HS-5 (cell line): ENCODE measurements at regions not wholly inside any gene's neighbourhood (a gene's known extent, or its start where the extent isn't known, plus 50 kb on each side); places are given as distances from the start of the nearest gene placed in this dataset.

Experiments
- DNase-seq: peaks from one replicate; pipeline ENCODE4 v3.0.0-alpha.2; 2012; ENCODE audit warnings: low read depth

- no peak for DNase-seq
These were observed 1007.7 kb upstream of the SEMA6D start for GRCh38 chr15:46709460-46710083.

GRCh38 chr15:46710401-46710960 is 1006.8 kb upstream of the SEMA6D start:
- no peak for DNase-seq

DNA sequence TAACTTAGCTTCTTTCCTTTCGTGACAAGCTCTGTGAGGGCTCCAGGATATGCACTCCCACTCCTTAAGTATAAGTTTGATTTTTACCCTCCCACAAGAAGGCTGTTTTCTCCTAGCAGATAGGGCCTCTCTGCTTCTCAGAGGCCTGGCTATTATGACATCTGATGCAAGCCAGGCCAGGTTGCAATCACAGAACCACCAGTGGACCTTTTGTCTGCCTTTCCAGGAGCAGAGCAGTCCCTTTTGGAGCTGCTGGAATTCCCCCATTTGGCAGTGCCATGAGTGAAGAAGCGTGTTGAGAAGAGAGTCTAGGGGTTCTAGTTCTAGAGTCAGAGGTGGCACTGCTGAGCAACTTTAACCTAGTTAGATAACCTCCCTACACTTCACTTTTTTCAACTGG is 1004.3 kb upstream of the SEMA6D start:
- no peak for DNase-seq

GRCh38 chr15:46714950-46715349 is 1002.4 kb upstream of the SEMA6D start:
- no peak for DNase-seq

GRCh38 chr15:46723308-46723707 is 994.0 kb upstream of the SEMA6D start:
- DNase-seq = no peak

GRCh38 chr15:46732060-46732459 is 985.2 kb upstream of the SEMA6D start:
- no peak for DNase-seq

GRCh38 chr15:46735115-46735514 is 982.2 kb upstream of the SEMA6D start:
- DNase-seq = no peak

DNA sequence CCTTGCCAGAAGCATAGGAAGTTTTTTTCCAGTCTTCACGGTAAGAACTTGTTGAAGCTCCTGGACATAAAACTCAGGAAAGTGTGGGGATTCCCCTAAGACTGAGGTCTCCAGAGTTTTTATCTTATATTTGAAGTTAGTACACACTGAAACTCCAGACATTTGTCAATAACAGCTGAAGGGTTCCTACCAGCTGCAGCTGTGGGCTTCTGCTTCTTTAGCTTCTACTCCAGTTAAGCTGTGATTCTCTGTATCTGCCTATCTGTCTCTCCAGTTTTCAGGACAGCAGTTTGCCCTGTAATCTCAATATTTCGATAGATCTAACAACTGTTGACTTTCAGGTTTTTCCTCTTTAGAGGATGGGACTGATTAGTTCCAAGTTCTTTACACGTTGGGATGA is 966.0 kb upstream of the SEMA6D start:
- no peak for DNase-seq

GRCh38 chr15:46753946-46754345 is 963.4 kb upstream of the SEMA6D start:
- DNase-seq = no peak

GRCh38 chr15:46763091-46763490 is 954.2 kb upstream of the SEMA6D start:
- no peak for DNase-seq

GRCh38 chr15:46764851-46765250 is 952.5 kb upstream of the SEMA6D start:
- DNase-seq = no peak

GRCh38 chr15:46766021-46766420 is 951.3 kb upstream of the SEMA6D start:
- DNase-seq = no peak

DNA sequence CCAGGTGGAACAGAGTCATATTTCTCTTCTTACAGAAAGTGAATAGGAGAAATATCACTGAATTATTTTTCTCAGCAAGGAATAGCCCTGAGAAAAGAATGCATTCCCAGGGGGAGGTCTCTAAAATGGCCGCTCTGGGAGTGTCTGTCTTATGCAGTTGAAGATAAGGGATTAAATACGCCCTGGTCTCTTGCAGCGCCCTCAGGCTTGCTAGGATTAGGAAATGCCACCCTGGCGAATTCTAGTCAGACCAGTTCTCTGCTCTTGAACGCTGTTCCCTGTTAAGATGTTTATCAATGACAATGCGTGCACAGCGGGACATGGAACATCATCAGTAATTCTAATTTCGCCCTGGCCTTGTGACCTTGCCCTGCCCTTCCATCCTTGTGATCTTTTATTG is 949.0 kb upstream of the SEMA6D start:
- DNase-seq = no peak

DNA sequence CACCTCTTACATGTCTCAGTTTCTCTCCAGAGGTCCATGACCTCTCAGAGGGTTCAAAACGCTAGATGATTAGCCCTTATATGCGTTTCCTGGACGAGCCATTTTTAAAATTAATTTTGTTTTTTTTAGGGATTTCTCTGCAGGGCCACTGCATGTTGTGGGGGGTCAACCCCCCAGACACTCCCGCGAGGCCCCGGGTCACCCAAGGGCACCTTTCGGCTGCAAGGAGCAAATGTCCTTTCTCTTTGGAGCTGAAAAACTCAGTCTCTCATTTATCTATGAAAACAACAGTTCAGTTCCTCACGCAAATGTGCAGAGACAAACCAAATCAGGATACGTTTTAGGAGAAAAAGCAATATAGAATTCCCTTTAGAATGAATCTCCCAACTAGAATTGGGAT is 944.3 kb upstream of the SEMA6D start:
- DNase-seq = no peak

- DNase-seq = no peak
These were observed 938.4 kb upstream of the SEMA6D start for GRCh38 chr15:46778876-46779275.

GRCh38 chr15:46786590-46787285 is 930.6 kb upstream of the SEMA6D start:
- DNase-seq = no peak

DNA sequence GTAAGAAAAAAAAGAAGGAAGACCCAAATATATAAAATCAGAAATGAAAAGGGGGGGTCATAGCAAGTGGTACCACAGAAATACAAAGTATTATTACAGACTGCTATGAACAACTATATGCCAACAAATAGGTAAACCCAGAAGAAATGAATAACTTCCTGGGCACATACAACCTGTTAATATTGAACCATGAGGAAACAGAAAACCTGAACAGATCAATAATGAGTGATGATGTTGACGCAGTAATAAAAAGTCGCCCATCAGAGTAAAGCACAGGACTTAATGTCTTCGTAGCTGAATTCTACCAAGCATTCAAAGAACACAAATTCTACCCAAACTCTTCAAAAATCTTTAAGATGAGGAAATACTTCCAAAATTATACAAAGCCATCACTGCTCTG is 921.6 kb upstream of the SEMA6D start:
- DNase-seq = no peak

DNA sequence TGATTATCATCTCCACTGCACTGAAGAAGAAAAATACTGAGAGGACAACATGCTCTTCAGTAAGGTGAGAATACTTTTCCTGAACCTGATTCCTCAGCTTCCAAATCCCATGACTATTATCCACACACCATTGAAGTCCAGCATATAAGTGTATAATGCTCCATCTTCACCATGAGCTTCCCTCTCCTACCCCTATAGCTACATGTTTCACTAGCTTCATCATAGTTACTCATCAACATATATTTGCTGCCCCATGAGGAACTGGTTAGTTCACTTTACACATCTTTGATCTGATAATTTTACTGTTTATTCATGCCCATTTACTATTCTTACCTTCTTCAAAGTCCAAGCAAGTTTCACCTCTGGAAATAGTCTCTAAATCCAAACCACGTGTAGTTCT is 908.5 kb upstream of the SEMA6D start:
- DNase-seq = no peak

DNA sequence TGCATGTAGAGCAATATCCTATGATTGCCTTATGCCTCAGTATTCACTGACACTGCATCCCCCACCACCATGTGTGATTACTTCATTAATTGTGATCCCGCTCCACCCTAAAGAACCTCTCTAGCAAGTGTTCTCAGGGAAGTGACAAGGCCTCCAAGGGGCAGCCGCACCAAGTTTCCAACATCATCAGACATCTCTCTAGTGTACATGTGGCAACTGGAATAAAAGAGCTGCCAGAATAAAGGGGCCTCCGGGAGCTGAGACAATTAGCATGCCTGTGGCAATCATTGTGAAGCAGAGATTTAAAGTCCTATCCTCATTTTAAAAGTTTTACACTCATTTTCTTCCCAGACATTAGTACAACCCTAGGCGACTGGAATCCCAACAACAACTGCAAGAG is 902.1 kb upstream of the SEMA6D start:
- no peak for DNase-seq

- no peak for DNase-seq
These were observed 901.5 kb upstream of the SEMA6D start for GRCh38 chr15:46815765-46816164.

DNA sequence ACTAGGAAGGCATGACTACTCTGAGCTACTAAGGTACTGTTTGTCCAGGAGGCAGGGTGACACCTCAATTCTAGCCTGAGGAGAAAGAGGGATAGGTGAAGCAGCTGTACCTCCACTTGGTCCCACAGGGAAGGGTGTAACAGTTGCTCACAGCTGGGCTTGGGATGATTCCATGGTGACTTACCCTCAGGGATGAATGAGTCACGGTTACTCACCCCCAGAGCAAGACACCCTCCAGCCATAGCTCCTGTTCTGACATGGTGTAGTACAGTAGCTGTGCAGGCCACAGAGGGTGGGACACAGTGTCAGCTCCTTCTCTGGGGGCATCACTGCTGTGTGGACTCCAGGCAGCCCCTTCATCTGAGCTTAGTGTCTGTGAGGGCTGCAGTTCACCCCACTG is 868.6 kb upstream of the SEMA6D start:
- peak; percentile 87 for DNase-seq

- no peak for DNase-seq
These were observed 863.7 kb upstream of the SEMA6D start for GRCh38 chr15:46853600-46853999.

DNA sequence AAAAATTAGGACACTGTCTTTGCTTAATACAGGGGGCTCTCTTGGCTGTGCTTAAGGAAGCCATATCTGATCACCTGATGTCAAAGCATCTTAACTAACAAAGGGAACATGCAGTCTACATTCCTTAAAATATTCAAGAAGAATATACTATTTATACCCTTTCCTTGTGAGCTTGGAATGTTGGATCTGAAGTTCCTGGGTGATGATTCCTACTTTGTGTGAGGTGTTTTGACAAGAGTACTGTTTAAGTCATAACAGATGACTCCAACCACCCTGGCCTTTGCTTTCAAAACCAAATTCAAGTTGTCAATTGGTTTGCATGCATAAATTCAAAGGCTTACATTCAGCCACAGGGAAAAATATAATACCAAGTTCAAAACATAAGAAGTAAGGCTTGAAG is 862.7 kb upstream of the SEMA6D start:
- peak; percentile 30 for DNase-seq

DNA sequence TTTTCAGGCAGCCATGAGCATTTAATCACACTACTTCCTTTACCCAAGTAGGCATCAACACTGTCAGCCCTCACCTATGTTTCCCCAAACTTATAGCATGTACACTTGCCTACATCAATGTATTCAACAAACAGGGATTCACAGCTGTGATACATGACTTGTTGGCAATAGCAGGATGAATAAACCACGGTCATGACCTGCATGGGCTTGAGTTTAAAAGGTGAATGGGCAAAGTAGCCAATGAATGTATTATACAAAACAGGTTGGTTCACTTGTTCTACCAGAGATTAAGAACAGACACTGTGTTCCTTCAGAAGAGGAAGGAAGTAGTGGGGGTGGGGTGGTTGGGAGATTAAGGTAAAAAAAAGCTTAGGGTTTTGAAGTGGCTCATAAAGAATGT is 861.9 kb upstream of the SEMA6D start:
- DNase-seq = no peak
